Colonic mucosa (tissue), 4 donors: ENCODE measurements at regions not wholly inside any gene's neighbourhood (a gene's known extent, or its start where the extent isn't known, plus 50 kb on each side); places are given as distances from the start of the nearest gene placed in this dataset.

Source experiments
- DNase-seq: peaks from one replicate; pipeline ENCODE4 v3.0.0-alpha.2; 2020
- H3K27ac ChIP-seq: fragments of 200-600 bp; one replicate; pipeline ENCODE4 v1.8.0; 2021
- H3K27me3 ChIP-seq: fragments of 200-600 bp; one replicate; pipeline ENCODE4 v1.8.0; 2021
- H3K36me3 ChIP-seq: fragments of 200-600 bp; one replicate; pipeline ENCODE4 v1.8.0; 2021
- H3K4me1 ChIP-seq: fragments of 200-600 bp; one replicate; pipeline ENCODE4 v1.8.0; 2021; ENCODE audit warnings: mild to moderate bottlenecking
- H3K4me3 ChIP-seq: fragments of 200-600 bp; one replicate; pipeline ENCODE4 v1.8.0; 2021
- H3K9ac ChIP-seq, 2 donors: one replicate each; pipeline ENCODE4 v1.7.0; 2013; ENCODE audit warnings: control low read depth in 2 of 2, low read depth in 2 of 2, low read length in 2 of 2
- H3K9me3 ChIP-seq: fragments of 200-600 bp; one replicate; pipeline ENCODE4 v1.8.0; 2021
- CTCF ChIP-seq: fragments of 200-600 bp; IDR thresholded peaks from one replicate; pipeline ENCODE4 v1.8.0; 2022; ENCODE audit warnings: antibody characterized with exemption, mild to moderate bottlenecking
- intact Hi-C: fragments of 100-400 bp; cut with DNase I; formaldehyde crosslinking; loops from one replicate; pipeline ENCODE4 v1.14.1; 2022
- donor health status: healthy.
- donor health status: DM: no; HTN: no; CAD: no.
- donor health status: DM: no; HTN: no; CAD: no.

GRCh38 chr4:60019180-60019579 is 1180.9 kb upstream of the ADGRL3 start:
- Histone ChIP-seq H3K36me3 (no peaks in the 10 kb centered on the region), H3K9ac (no peak overlapping the region), H3K4me1 (no peaks in the 10 kb centered on the region), H3K27ac (no peak overlapping the region), H3K4me3 (no peak overlapping the region), H3K27me3 (no peaks in the 10 kb centered on the region), H3K9me3 (no peaks in the 10 kb centered on the region)
- TF ChIP-seq CTCF = no peak
- intact Hi-C loops = no loop called here
- DNase-seq = no peak

- no peaks in the 10 kb centered on the region for H3K27me3 ChIP-seq
- H3K36me3 ChIP-seq = no peaks in the 10 kb centered on the region
- DNase-seq = no peak
- no peaks in the 10 kb centered on the region for H3K4me1 ChIP-seq
- no peak for TF ChIP-seq CTCF
- H3K9ac ChIP-seq = no peak overlapping the region
- intact Hi-C loops = no loop called here
- no peak overlapping the region for H3K4me3 ChIP-seq
- no peak overlapping the region for H3K27ac ChIP-seq
- H3K9me3 ChIP-seq = no peaks in the 10 kb centered on the region
Observed at GRCh38 chr4:60019946-60020345, 1180.2 kb upstream of the ADGRL3 start.

DNA sequence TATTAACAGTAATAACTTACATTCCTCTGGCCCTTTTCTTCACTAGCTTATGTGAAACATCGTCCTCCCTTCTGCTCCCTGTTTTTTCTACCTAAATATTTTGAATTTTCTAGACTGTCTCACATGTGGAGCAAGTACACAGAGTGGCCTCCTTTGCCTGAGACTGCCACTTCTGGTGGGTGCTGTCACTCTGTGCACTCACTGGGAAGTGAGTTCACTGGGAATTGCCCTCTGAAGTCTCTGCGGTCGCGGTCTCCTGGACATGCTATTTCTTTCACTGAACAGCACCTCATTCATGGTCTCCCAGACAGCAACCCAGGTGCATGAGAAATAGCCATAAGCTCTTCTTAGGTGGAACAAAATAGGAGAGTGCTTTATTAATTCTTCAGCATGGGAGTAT is 1179.7 kb upstream of the ADGRL3 start:
- H3K27me3 ChIP-seq = no peaks in the 10 kb centered on the region
- DNase-seq = no peak
- no peak for TF ChIP-seq CTCF

GRCh38 chr4:60033826-60034225 is 1166.3 kb upstream of the ADGRL3 start:
- Histone ChIP-seq H3K9me3 (no peaks in the 10 kb centered on the region), H3K27ac (no peak overlapping the region), H3K9ac (no peak overlapping the region), H3K4me3 (no peak overlapping the region), H3K36me3 (no peaks in the 10 kb centered on the region), H3K27me3 (no peaks in the 10 kb centered on the region), H3K4me1 (no peaks in the 10 kb centered on the region)
- no peak for DNase-seq
- intact Hi-C loops = no loop called here
- TF ChIP-seq CTCF = no peak

More for the DNA sequence above, 1179.7 kb upstream of the ADGRL3 start:
- H3K9ac ChIP-seq = no peak overlapping the region
- no peaks in the 10 kb centered on the region for H3K4me1 ChIP-seq
- H3K36me3 ChIP-seq = no peaks in the 10 kb centered on the region
- no peak overlapping the region for H3K27ac ChIP-seq
- intact Hi-C loops = no loop called here
- no peak overlapping the region for H3K4me3 ChIP-seq
- no peaks in the 10 kb centered on the region for H3K9me3 ChIP-seq

GRCh38 chr4:60034361-60034760 is 1165.8 kb upstream of the ADGRL3 start:
- Histone ChIP-seq H3K4me3 (no peak overlapping the region), H3K9me3 (no peaks in the 10 kb centered on the region), H3K27ac (no peak overlapping the region), H3K9ac (no peak overlapping the region), H3K36me3 (no peaks in the 10 kb centered on the region), H3K27me3 (no peaks in the 10 kb centered on the region), H3K4me1 (no peaks in the 10 kb centered on the region)
- intact Hi-C loops = no loop called here
- TF ChIP-seq CTCF = no peak
- DNase-seq = no peak

GRCh38 chr4:60039908-60040307 is 1160.2 kb upstream of the ADGRL3 start:
- intact Hi-C loops = no loop called here

More at GRCh38 chr4:60039908-60040307, 1160.2 kb upstream of the ADGRL3 start:
- H3K36me3 ChIP-seq = no peaks in the 10 kb centered on the region
- no peak overlapping the region for H3K27ac ChIP-seq
- H3K4me3 ChIP-seq = no peak overlapping the region
- no peaks in the 10 kb centered on the region for H3K9me3 ChIP-seq
- no peak for DNase-seq
- H3K9ac ChIP-seq = no peak overlapping the region
- H3K4me1 ChIP-seq = no peaks in the 10 kb centered on the region
- no peak for TF ChIP-seq CTCF
- H3K27me3 ChIP-seq = no peaks in the 10 kb centered on the region
